HG03159 (cell line): ENCODE measurements at regions not wholly inside any gene's neighbourhood (a gene's known extent, or its start where the extent isn't known, plus 50 kb on each side); places are given as distances from the start of the nearest gene placed in this dataset.
"Not testable (repeated sequence)": the region's sequence is repeated elsewhere in the genome, so short reads cannot be mapped to it uniquely, and the experiment has no call there.

Experiments
- ATAC-seq: cut with Tn5 transposase; IDR thresholded peaks from one replicate; pipeline ENCODE4 v1.9.1; 2021; ENCODE audit warnings: mild to moderate bottlenecking, moderate library complexity; ENCODE audit not compliant: unreplicated experiment

DNA sequence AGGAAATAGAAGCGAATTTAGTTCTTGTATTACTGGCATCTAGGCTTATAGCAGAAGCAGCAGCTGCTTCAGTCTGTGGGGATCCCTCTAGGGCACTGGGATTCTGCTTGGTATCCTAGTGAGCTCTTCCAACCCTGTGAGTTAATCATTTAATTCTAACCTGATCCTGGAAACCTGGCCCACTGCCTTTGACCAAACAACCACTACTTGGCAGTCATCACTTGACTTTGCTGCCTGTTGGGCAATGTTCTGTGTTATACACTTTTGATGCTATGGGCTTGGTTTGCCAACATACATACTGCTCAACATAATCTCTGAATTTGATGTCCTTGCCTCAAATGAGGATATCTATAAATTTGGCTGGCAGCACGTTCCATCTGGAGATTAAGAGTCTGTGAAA is 813.4 kb downstream of the ANKRD7 start:
- ATAC-seq, result no peak

DNA sequence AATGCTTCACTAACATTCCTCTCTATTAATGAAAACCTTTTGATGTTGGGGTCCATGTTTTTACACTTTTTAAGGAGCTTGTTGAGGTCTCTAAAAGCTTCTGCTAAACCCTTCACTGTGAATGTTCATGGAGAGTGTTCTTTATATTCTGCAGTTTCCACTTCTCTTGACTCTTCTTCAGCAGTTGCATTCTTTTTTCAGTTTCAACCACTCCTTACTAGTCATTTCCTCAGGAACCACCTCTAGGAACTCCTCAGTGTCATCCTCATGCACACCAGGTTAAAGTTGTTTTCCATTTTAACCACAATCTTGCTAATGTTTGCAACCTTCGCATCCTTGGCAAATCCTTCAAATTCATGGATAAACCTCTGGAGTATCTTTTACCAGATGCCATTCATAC is 821.6 kb downstream of the ANKRD7 start:
- no peak for ATAC-seq

DNA sequence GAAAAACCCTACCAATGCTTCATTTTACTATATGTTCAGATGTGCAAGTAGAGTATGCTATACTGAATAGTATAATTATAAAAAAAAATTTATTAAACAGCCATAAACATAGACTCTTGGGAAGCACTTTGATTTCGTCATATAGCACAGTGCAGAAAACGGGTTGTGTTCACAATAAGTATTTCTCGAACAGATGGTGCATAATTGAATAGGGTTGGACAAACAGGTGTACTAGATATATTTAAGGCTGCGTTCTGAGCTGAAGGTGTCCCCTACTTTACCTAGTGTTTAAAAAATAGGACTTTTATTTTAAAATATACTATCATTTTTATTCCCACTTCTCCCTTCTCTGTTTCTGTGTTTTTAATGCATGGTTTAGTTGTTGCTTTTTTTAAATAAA is 841.5 kb downstream of the ANKRD7 start:
- ATAC-seq, result no peak

DNA sequence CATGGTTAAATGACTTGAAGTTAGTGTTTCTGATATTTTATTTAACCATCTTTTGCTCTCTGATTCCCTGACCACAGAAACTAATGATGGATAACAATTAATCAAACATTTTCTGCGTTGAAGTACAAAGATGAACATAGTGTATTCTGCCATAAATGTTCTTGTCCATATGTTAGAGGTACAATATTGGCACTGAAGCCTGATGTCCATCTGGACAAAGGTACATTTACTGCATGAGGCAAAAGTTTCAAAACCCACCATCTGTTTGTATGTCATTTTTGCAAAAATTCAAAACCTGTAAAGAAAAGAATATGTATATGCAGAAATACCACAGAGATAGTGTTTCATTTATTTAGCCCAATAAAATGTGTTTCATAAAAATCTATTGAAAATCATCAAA is 861.5 kb downstream of the ANKRD7 start:
- ATAC-seq, result no peak

DNA sequence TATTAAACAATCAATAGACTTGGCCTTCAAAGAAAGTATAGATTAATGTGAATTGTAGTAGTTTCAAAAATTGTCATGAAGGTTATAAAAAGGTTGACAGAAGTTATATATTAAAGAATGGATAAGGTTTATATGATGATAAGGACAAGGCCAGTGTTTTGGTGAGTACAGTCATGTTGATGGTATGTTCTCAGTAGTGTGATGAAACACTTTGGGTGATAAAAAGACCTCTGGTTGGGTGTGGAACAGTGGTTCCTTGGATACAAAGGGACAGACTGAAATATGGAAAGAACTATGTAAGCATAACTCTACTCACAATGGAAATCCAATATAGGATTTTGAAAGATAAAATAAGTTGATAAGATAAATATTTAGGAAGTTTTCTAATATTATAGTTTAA is 866.3 kb downstream of the ANKRD7 start:
- no peak for ATAC-seq

DNA sequence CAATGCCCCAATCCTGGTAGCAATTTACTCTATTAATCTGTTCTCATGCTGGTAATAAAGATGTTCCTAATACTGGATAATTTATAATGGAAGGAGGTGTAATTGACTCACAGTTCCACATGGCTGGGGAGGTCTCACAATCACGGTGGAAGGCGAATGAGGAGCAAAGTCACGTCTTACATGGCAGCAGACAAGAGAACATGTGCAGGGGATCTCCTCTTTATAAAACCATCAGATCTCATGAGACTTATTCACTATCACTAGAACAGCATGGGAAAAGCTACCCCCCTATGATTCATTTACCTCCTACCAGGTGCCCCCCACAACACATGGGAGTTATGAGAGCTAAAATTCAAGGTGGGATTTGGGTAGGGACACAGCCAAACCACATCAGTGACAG is 872.2 kb downstream of the ANKRD7 start:
- no peak for ATAC-seq

DNA sequence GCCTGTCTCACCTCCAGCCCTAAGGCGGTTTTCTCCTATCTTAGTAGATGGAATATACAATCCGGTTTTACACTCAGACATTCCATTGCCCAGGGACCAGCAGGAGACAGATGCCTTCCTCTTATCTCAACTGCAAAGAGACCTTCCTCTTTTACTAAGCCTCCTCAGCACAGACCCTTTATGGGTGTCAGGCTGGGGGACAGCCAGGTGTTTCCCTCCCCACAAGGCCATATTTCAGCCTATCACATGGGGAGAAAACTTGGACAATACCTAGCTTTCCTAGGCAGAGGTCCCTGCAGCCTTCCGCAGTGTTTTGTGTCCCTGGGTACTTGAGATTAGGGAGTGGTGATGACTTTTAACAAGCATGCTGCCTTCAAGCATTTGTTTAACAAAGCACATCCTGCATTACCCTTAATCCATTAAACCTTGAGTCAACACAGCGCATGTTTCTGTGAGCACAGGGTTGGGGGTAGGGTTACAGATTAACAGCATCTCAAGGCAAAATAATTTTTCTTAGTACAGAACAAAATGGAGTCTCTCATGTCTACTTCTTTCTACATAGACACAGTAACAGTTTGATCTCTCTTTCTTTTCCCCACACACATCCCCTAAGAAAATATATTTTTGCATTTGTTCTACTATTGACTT is 876.2 kb downstream of the ANKRD7 start:
- ATAC-seq, result not testable (repeated sequence)

DNA sequence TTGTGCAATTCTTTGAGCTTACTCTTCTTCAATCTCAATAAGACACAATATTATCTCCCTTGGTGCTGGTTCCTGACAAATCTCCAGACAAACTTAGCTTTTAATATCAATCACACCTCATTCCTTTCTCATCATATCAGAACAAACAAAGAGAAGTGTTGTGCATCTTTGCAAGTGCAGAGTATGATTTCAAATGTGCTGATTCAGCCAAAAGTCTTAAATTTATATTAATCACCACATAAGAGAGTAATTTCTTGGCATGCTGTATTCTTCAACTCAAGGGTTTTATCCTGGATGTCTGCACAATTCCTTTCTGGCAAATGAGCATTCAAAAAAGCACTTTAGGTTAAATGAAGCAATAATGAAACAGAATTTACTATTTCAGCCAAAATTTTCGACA is 877.8 kb downstream of the ANKRD7 start:
- ATAC-seq, result no peak

DNA sequence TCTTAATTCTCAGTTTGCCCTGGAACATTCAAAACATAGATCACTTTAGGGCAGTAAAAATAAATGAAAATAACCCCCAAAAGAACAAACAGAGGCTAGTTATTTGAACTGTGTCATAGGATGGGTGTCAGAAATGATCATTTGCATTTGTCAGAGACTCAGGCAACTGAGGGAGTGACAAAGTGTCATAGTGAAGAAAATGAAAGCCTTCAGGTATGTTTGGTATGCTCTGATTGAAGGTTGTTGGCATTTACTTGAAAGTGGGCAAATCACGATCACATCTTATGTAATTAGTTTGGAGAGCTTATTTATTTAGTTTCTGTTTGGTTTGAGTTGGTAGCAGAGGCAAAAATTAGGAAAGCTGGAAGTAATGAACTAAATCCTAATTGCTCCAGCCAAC is 880.9 kb downstream of the ANKRD7 start:
- ATAC-seq, result no peak

DNA sequence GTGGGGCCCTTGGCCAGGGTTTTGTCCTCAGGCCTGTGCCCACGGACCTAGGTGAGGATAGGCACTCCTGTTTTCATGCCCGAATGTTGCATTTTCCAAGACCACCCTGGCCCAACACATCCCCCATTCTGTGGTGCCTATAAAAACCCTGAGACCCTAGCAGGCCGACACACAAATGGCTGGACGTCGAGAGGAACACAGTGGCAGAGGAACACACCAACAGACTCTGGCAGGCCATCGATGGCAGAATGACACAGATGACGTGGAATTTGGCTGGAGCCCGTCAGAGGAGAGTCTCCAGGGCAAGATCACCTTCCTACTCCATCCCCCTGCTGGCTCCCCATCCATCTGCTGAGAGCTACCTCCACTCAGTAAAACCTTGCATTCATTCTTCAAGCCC is 898.8 kb downstream of the ANKRD7 start:
- no peak for ATAC-seq

DNA sequence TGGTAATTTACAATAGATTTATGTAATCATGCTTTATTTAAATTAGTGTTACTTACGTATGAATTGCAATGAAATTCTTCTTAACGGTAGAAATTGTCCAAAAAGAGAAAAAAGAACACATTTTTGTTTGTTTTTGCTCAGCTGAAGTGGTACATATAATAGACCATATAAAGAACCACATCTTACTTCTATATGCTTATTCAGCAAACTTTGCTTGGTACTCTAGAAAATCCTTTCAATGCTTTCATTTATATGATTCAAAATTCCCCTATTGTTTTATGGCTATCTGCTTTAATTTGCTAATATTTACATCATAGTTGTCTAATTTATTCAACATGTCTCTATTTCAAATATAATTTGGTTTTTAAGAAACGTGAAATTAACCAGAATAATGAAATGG is 903.2 kb downstream of the ANKRD7 start:
- ATAC-seq, result no peak

DNA sequence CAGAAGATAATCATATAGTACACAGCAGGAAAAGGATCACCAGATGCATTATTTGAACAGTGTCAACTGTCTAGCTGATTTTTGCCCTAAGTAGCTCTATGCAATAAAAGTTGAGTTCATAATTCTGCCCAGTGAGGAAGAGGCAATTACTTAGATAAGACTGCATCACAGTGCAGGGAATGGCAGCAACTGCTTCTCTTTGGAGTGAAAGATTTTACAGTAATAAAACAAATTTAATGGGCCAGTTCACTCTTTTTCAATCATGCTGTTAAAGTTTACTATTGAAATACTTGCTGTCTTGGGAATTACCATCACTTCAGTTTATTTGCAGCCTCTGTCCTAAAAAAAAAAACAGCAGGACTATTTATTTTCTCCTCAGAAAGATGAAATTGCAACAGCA is 907.9 kb downstream of the ANKRD7 start:
- no peak for ATAC-seq

DNA sequence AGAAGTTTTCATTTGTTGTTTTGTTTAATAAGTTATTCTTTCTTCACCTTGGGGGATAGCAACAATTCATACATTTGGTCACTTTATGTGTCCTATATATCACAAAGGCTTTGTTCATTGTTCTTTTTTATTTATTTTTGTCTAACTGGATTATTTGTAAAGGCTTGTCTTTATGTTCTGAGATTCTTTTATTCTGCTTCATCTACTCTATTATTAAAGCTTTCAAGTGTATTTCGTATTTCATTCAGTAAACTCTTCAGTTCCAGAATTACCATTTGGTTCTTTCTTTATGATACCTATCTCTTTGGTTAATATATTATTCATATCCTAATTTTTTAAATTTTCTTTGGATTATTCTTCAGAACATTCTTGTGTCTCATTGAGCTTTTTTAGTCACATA is 942.9 kb downstream of the ANKRD7 start:
- ATAC-seq, result no peak

DNA sequence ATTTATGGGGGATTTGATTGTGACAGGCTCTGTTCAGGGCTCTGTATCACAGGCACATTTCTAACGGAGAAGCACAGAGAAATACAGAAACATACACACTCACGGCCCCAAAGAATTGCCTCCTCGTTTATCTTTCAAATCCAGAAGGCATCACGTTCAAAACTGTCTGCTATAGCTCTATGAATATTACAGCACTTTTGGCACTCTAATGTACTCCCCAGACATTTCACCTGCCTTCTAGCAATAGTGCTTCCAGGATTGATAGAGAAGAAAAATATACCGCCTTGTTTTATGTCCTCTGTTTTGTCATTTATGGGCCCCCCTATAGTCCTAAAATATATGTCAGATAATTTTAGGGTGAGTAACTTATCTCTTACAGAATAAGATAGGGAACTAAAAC is 947.5 kb downstream of the ANKRD7 start:
- no peak for ATAC-seq

DNA sequence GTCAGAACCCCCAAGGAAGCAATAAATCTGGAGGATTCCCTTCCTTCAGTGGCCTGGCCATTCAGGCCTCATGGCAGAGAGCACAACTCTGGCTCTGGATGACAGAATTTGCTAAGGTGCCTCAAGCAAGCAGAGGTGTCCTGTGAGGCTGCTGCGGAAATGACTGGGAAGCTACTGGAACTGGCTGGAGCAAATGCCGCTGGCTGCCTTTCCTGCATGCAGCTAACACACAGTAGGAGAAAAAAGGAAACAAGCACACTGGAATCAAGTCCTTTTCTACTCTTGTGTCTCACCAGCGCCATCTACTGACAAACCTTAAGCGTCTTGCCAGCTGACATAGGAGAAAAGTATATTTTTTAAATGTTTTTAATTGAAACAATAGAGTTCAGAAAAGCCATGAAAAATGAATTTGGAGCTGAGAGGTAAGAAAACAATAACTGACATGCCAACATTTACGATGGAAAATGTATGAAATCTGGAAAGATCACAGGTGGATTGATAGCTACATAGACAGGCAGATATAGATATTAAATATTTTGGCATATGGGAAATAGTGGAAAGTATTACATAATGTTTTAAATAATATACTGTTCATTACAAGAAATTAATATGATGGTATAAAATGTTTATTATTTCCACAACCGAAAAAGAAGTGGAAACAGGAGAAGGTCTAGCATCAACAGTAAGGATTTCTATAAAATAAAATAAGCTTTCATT is 951.6 kb downstream of the ANKRD7 start:
- peak; percentile 72 for ATAC-seq

DNA sequence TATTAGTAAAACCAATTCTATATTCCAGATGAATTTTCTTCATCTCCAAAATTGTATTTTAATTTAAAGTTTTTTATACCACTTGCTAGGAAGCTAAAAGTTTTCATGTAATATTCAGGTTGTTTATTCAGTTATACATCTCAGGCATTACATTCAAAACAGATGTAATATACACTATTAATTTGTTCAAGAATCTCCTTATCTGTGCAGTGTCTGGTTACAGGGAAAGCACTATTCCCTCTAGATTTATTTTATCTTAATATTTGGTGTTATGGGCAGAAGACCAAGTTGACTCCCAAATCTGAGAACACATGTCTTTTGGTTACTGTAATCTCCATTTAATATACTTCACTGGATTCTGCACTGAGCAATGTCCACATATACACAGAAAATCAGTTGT is 953.4 kb downstream of the ANKRD7 start:
- no peak for ATAC-seq

DNA sequence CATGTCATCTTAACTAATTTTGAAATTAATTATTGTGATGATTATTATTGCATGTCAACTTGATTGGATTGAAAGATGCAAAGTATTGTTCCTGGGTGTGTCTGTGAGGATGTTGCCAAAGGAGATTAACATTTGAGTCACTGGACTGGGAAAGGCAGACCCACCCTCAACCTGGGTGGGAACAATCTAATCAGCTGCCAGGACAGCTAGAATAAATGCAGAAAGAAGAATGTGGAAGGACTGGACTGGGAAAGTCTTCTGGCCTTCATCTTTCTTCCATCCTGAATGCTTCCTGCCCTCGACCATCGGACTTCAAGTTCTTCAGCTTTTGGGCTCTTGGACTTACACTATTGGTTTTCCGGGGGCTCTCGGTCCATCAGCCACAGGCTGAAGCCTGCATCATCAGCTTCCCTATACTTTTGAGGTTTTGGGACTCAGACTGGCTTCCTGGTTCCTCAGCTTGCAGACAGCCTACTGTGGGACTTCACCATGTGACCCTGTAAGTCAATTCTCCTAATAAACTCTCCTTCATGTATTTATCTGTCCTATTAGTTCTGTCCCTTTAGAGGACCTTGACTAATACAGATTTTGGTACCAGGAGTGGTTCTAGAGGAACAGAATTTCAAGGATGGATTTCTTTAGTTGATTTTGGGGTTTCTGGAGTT is 959.8 kb downstream of the ANKRD7 start:
- no peak for ATAC-seq

DNA sequence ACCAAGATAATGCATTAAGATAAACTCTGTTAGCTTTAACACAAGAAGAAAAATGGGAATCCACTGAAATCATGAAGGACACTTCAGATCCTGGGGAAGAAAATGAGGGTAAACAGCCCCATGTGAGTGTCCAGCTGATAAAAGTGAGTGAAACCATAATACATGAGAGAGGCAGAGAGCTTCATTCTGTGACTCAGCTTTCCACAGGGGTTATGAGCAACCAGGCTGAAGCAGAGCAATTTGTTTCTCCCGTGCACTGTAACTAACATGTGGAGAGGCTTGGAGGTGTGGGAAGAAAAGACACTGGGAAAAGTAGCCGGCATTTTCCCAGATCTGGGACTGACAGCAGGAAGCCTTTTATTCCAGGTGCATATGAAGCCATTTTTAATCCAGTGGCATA is 971.7 kb downstream of the ANKRD7 start:
- no peak for ATAC-seq

DNA sequence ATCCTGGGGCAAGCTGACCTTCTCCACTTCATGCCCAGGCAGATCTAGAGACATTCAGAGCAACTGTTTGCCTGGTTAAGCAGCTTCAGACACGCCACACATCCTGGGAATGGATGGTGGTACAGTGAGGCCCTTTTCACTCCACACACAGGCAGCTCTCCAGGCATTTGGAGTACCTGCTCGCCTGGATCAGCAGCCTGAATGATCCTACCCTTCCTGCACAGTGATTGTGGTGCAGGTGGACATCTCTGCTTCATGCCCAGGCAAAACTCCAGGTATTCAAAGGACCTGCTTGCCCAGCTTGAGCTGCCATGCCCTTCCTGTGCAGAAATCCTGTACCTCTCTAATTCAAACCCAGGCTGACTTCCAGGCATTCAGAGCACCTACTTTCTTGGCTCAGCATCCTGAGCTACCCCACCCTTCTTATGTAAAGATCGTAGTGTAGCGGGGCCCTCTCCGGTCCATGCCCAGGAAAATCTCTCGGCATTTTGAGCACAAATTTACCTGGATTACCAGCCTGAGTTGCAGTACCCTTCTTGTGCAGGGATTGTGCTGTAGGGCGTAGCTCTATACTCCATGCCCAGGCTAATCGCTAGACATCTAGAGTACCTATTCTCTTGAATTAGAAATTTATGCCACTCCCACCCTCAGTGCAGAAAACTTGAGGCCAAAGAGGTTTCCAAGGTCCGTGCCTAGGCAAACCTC is 972.8 kb downstream of the ANKRD7 start:
- ATAC-seq, result peak; percentile 22

DNA sequence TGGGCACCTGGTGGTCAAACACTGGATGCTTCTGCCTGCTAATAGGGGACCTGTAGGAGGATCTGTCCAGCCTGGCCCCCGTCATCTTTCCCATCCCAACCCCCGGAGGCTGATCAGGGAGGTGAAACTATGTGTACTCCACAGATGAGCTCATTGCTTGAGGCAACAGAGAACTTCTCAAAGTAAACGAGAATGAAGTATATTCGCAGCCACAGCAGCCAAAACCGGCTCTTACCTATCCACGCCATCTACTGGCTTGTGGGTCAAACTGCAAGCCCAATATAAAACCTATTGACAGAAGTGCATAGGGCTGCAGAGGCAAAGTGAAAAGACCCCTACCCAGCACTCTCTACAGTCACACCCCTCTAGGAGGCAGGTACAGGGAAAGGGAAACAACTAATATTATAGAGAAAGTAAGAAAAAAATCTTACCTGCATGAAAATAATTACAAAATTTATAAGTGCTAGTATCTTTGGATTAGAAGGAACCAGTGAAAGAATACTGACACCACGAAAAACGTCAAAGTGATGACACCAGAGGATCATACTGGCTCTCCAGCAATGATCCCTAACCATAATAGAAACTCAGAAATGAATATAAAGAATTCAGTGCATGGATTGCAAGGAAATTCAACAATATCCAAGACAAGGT is 973.5 kb downstream of the ANKRD7 start:
- peak; percentile 95 for ATAC-seq

DNA sequence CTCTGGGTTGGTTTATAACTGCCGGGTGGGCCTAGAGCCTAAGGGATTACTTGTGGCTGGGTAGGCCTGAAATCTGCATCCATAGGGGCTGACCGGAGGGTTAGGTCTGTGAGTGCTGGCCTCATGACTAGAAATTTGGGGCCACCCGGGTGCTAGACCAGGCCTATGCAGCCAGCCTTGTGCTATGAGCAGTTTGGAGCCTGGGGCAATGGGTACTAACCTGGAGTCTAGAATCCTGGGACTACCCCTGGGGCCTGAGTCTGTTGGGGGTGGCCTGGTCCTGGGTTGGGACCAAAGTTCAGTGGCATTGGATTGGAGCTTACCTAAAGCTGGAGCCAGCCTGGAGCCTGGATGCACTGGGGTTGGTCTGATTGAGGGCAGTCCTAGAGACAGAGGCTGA is 995.2 kb downstream of the ANKRD7 start:
- no peak for ATAC-seq
